ENCODE measurements at regions not wholly inside any gene's neighbourhood (a gene's known extent, or its start where the extent isn't known, plus 50 kb on each side); places are given as distances from the start of the nearest gene placed in this dataset.

DNA sequence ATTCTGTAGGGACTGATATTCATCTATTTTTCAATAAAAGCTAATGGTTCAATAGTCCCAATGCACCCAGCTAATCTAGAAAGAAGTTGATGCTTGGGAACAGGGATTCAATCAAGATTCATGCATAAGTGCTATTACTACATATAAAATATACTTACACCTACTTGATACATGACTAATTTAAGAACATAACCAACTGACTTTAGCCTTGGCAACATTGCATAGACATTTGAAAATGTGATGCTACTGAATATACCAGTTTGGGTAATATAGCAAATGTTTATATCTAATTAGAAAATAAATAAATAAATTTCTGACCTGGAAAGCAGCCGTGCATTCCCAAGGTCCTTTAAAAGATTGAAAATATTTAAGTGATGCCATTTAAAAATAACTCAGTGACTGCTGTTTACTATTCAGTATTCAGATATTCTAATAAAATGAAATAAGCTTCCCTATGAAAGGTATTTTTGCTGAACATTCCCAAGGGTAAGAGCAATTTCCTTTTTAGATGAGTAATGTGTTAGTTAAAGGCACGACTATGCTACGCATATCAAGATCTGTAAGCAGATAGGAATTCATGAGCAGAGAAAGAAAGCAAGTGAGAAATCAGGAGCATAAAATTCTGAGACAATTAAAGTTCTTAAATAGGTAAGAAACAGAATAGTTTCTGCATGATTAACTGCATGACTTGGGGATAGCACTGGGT is 160.6 kb upstream of the SYT1 start (continued):
- TF ChIP-seq NRF1 (IDR thresholded peaks at IDR 0.05; ENCODE audit: low read depth, low read length) (no peak), MXI1 (IDR thresholded peaks at IDR 0.05; ENCODE audit: low read depth, low read length) (no peak), GATA2 (CRISPR knock-in tag; IDR thresholded peaks at IDR 0.05) (no peak), EP300 (IDR thresholded peaks at IDR 0.05; ENCODE audit: borderline replicate concordance in 1 of 2, low read depth in 1 of 2, low read length in 1 of 2) (peak in 1 of 2 experiments; percentile 90; a peak in 2 of 4 replicates), JUND (IDR thresholded peaks at IDR 0.05) (peak; percentile 91), NFIC (IDR thresholded peaks at IDR 0.05; ENCODE audit: borderline replicate concordance) (peak; percentile 64; the same call in 1 of the 2 replicates), RCOR1 (IDR thresholded peaks at IDR 0.05; ENCODE audit: low read length) (no peak), TCF12 (IDR thresholded peaks at IDR 0.05) (peak; percentile 78; the same call in 1 of the 2 replicates), MEF2A (IDR thresholded peaks at IDR 0.05; ENCODE audit: borderline replicate concordance, low read depth) (peak; percentile 72), POLR2AphosphoS5 (IDR thresholded peaks at IDR 0.05; ENCODE audit: low read depth, low read length) (peak; percentile 26; the same call in 1 of the 2 replicates)
- TF ChIP-seq, protein P1, sequence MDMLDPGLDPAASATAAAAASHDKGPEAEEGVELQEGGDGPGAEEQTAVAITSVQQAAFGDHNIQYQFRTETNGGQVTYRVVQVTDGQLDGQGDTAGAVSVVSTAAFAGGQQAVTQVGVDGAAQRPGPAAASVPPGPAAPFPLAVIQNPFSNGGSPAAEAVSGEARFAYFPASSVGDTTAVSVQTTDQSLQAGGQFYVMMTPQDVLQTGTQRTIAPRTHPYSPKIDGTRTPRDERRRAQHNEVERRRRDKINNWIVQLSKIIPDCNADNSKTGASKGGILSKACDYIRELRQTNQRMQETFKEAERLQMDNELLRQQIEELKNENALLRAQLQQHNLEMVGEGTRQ (IDR thresholded peaks at IDR 0.05; ENCODE audit: borderline replicate concordance, low read depth, low read length): no peak
- TF ChIP-seq, protein P2, sequence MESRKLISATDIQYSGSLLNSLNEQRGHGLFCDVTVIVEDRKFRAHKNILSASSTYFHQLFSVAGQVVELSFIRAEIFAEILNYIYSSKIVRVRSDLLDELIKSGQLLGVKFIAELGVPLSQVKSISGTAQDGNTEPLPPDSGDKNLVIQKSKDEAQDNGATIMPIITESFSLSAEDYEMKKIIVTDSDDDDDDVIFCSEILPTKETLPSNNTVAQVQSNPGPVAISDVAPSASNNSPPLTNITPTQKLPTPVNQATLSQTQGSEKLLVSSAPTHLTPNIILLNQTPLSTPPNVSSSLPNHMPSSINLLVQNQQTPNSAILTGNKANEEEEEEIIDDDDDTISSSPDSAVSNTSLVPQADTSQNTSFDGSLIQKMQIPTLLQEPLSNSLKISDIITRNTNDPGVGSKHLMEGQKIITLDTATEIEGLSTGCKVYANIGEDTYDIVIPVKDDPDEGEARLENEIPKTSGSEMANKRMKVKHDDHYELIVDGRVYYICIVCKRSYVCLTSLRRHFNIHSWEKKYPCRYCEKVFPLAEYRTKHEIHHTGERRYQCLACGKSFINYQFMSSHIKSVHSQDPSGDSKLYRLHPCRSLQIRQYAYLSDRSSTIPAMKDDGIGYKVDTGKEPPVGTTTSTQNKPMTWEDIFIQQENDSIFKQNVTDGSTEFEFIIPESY (IDR thresholded peaks at IDR 0.05; ENCODE audit: borderline replicate concordance, low read depth): no peak
- TF ChIP-seq, protein P3, sequence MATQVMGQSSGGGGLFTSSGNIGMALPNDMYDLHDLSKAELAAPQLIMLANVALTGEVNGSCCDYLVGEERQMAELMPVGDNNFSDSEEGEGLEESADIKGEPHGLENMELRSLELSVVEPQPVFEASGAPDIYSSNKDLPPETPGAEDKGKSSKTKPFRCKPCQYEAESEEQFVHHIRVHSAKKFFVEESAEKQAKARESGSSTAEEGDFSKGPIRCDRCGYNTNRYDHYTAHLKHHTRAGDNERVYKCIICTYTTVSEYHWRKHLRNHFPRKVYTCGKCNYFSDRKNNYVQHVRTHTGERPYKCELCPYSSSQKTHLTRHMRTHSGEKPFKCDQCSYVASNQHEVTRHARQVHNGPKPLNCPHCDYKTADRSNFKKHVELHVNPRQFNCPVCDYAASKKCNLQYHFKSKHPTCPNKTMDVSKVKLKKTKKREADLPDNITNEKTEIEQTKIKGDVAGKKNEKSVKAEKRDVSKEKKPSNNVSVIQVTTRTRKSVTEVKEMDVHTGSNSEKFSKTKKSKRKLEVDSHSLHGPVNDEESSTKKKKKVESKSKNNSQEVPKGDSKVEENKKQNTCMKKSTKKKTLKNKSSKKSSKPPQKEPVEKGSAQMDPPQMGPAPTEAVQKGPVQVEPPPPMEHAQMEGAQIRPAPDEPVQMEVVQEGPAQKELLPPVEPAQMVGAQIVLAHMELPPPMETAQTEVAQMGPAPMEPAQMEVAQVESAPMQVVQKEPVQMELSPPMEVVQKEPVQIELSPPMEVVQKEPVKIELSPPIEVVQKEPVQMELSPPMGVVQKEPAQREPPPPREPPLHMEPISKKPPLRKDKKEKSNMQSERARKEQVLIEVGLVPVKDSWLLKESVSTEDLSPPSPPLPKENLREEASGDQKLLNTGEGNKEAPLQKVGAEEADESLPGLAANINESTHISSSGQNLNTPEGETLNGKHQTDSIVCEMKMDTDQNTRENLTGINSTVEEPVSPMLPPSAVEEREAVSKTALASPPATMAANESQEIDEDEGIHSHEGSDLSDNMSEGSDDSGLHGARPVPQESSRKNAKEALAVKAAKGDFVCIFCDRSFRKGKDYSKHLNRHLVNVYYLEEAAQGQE (IDR thresholded peaks at IDR 0.05; ENCODE audit: low read depth, low read length): no peak
- TF ChIP-seq, protein P4, sequence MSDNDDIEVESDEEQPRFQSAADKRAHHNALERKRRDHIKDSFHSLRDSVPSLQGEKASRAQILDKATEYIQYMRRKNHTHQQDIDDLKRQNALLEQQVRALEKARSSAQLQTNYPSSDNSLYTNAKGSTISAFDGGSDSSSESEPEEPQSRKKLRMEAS (IDR thresholded peaks at IDR 0.05; ENCODE audit: low read depth): no peak
- TF ChIP-seq, protein P5, sequence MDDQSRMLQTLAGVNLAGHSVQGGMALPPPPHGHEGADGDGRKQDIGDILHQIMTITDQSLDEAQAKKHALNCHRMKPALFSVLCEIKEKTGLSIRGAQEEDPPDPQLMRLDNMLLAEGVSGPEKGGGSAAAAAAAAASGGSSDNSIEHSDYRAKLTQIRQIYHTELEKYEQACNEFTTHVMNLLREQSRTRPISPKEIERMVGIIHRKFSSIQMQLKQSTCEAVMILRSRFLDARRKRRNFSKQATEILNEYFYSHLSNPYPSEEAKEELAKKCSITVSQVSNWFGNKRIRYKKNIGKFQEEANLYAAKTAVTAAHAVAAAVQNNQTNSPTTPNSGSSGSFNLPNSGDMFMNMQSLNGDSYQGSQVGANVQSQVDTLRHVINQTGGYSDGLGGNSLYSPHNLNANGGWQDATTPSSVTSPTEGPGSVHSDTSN (IDR thresholded peaks at IDR 0.05): peak; percentile 72
